ENCODE measurements at regions not wholly inside any gene's neighbourhood (a gene's known extent, or its start where the extent isn't known, plus 50 kb on each side); places are given as distances from the start of the nearest gene placed in this dataset.

- TF ChIP-seq, protein P1, sequence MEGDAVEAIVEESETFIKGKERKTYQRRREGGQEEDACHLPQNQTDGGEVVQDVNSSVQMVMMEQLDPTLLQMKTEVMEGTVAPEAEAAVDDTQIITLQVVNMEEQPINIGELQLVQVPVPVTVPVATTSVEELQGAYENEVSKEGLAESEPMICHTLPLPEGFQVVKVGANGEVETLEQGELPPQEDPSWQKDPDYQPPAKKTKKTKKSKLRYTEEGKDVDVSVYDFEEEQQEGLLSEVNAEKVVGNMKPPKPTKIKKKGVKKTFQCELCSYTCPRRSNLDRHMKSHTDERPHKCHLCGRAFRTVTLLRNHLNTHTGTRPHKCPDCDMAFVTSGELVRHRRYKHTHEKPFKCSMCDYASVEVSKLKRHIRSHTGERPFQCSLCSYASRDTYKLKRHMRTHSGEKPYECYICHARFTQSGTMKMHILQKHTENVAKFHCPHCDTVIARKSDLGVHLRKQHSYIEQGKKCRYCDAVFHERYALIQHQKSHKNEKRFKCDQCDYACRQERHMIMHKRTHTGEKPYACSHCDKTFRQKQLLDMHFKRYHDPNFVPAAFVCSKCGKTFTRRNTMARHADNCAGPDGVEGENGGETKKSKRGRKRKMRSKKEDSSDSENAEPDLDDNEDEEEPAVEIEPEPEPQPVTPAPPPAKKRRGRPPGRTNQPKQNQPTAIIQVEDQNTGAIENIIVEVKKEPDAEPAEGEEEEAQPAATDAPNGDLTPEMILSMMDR (IDR thresholded peaks at IDR 0.05), result no peak
- no peak for TF ChIP-seq EZH2 (IDR thresholded peaks at IDR 0.05; ENCODE audit: borderline replicate concordance, insufficient read depth, low read depth, low read length, poor library complexity, severe bottlenecking)
These were observed 133.5 kb upstream of the MBL2 start for GRCh38 chr10:52906046-52906445.

Data from B cell (primary cell).